ENCODE measurements at regions not wholly inside any gene's neighbourhood (a gene's known extent, or its start where the extent isn't known, plus 50 kb on each side); places are given as distances from the start of the nearest gene placed in this dataset.

- no peak for TF ChIP-seq GATA2 (IDR thresholded peaks at IDR 0.05; ENCODE audit: low read depth, low read length)
- no peak for TF ChIP-seq GATA3 (IDR thresholded peaks at IDR 0.05; ENCODE audit: low read depth, low read length)
Measured at GRCh38 chr10:10396601-10397000, 621.1 kb upstream of the CELF2 start.

Data from SH-SY5Y (cell line).